ENCODE measurements at regions not wholly inside any gene's neighbourhood (a gene's known extent, or its start where the extent isn't known, plus 50 kb on each side); places are given as distances from the start of the nearest gene placed in this dataset.

DNA sequence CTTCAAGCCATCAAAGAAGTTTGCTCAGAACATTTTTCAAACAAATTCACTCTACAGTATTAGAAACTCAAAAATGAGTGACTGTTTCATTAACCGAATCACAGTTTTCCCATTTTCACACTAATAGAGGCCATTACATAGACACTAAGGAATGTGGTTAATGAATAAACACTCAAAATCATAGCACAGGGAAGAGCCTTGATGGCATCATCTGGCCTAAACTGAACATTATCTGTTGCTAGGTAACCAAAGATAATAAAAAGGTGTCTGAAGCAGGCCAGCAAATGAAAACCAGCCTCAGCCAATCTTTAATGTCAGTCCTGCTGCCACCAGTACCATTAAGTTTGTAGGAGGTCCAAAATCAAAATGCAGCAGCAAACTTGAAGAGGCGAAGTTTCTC is 492.4 kb upstream of the STEAP1 start:
- H3K9me3 ChIP-seq = no peaks in the 10 kb centered on the region
- no peaks in the 10 kb centered on the region for H3K4me1 ChIP-seq
- TF ChIP-seq EP300 (IDR thresholded peaks at IDR 0.05) (no peak), POLR2AphosphoS5 (IDR thresholded peaks at IDR 0.05) (no peak), POLR2A (IDR thresholded peaks at IDR 0.05; ENCODE audit: low read depth) (no peak)
- TF ChIP-seq, protein P1, sequence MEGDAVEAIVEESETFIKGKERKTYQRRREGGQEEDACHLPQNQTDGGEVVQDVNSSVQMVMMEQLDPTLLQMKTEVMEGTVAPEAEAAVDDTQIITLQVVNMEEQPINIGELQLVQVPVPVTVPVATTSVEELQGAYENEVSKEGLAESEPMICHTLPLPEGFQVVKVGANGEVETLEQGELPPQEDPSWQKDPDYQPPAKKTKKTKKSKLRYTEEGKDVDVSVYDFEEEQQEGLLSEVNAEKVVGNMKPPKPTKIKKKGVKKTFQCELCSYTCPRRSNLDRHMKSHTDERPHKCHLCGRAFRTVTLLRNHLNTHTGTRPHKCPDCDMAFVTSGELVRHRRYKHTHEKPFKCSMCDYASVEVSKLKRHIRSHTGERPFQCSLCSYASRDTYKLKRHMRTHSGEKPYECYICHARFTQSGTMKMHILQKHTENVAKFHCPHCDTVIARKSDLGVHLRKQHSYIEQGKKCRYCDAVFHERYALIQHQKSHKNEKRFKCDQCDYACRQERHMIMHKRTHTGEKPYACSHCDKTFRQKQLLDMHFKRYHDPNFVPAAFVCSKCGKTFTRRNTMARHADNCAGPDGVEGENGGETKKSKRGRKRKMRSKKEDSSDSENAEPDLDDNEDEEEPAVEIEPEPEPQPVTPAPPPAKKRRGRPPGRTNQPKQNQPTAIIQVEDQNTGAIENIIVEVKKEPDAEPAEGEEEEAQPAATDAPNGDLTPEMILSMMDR (IDR thresholded peaks at IDR 0.05) = no peak
- H3K36me3 ChIP-seq = no peaks in the 10 kb centered on the region
- H3K27ac ChIP-seq (replicated peaks in 1 of 4) = no peak overlapping the region
- no peak overlapping the region for H3K4me3 ChIP-seq
- H3K27me3 ChIP-seq = no peaks in the 10 kb centered on the region
- WGBS = 47% methylated on average over 2 of the region's 2 CpGs
- DNase-seq (ENCODE audit: extremely low spot score) = no peak
- intact Hi-C loops (cut with DNase I) = no loop called here

DNA sequence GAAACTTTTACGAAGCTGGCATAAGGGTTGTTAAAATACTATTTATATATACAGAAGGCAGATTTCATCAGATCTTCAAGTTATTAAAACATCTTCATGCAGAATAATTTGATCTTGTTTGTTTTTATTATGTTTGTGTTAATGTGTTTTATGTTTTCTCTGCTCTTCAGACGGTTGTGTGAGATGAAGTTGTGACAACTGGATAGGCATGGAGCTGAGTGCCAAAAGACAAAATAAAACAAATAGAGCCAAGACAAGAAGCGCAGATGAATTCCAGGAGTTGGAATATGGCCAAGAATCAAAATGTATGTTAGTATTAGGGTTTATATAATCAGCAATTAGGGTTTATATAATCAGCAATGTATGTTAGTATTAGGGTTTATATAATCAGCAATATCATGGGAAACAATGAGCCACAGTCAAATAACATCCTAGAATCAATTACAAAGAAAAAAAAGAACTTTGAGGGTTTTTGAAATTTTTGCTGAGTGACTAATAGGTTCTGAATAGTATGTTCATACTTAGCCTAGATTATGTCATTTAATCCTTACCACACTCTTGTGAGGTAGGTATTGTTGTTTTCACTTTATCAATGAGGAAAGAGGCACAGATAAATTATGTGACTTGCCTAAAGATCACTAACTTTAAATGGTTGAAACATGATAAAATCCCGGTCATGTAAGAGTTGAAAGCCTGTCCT is 488.0 kb upstream of the STEAP1 start:
- H3K9me3 ChIP-seq = no peaks in the 10 kb centered on the region
- H3K27me3 ChIP-seq = no peaks in the 10 kb centered on the region
- no peak overlapping the region for H3K4me3 ChIP-seq
- DNase-seq (ENCODE audit: extremely low spot score) = no peak
- 47% methylated on average over 4 of the region's 4 CpGs for WGBS
- TF ChIP-seq POLR2A (IDR thresholded peaks at IDR 0.05; ENCODE audit: low read depth) (no peak), POLR2AphosphoS5 (IDR thresholded peaks at IDR 0.05) (no peak), EP300 (IDR thresholded peaks at IDR 0.05) (no peak)
- TF ChIP-seq, protein P1 (IDR thresholded peaks at IDR 0.05) = no peak
- intact Hi-C loops (cut with DNase I) = no loop called here
- no peaks in the 10 kb centered on the region for H3K36me3 ChIP-seq
- no peak overlapping the region for H3K27ac ChIP-seq (replicated peaks in 1 of 4)
- no peaks in the 10 kb centered on the region for H3K4me1 ChIP-seq

DNA sequence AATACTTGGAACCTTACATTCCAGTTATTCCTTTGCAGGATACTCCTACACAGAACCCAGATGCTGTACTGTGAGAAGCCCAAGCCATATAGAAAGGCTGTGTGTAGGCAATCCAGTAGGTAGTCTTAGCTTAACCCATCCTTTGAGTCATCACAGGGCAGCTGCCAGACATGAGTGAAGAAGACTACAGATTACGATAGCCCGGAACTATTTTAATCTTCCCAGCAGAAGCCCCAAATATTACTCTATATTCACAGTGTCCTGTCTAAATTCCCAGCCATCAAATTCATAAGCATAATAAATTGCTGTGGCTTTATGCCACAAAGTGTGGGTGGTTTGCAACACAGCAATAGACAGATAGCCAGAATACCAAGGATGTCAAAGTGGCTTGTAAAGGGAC is 474.1 kb upstream of the STEAP1 start:
- 81% methylated on average over 2 of the region's 2 CpGs for WGBS
- Histone ChIP-seq H3K27me3 (no peaks in the 10 kb centered on the region), H3K9me3 (no peaks in the 10 kb centered on the region), H3K36me3 (no peaks in the 10 kb centered on the region), H3K4me1 (no peaks in the 10 kb centered on the region), H3K27ac (replicated peaks in 1 of 4) (no peak overlapping the region), H3K4me3 (no peak overlapping the region)
- intact Hi-C loops (cut with DNase I) = no loop called here
- no peak for TF ChIP-seq POLR2AphosphoS5 (IDR thresholded peaks at IDR 0.05)
- no peak for TF ChIP-seq POLR2A (IDR thresholded peaks at IDR 0.05; ENCODE audit: low read depth)
- TF ChIP-seq EP300 (IDR thresholded peaks at IDR 0.05) = no peak
- TF ChIP-seq, protein P1 (IDR thresholded peaks at IDR 0.05) = no peak
- DNase-seq (ENCODE audit: extremely low spot score) = no peak

DNA sequence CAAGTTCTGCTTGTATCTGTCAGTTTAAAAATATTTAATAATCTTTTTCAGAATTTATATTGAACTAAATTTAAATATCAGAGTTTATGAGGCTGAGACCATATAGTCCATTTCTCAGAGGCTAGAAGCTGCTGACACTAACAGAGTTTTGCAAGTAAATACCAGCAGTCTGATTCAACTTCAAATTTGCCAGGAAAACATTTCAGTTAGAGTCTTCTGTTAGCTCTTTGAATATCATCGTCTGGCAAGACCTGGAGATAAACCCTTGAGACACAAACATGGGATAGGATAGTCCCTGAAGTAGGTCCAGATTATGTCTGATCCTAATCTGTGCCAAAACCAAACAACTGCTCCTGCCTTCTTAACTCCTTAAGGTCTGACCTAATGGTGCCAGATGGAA is 472.8 kb upstream of the STEAP1 start:
- no peaks in the 10 kb centered on the region for H3K9me3 ChIP-seq
- no peak overlapping the region for H3K4me3 ChIP-seq
- TF ChIP-seq POLR2A (IDR thresholded peaks at IDR 0.05; ENCODE audit: low read depth) = no peak
- TF ChIP-seq POLR2AphosphoS5 (IDR thresholded peaks at IDR 0.05) = no peak
- TF ChIP-seq, protein P1 (IDR thresholded peaks at IDR 0.05) = no peak
- TF ChIP-seq EP300 (IDR thresholded peaks at IDR 0.05) = no peak
- no peak overlapping the region for H3K27ac ChIP-seq (replicated peaks in 1 of 4)
- no peak for DNase-seq (ENCODE audit: extremely low spot score)
- intact Hi-C loops (cut with DNase I) = no loop called here
- no peaks in the 10 kb centered on the region for H3K36me3 ChIP-seq
- no peaks in the 10 kb centered on the region for H3K27me3 ChIP-seq
- no peaks in the 10 kb centered on the region for H3K4me1 ChIP-seq
- 33% methylated on average over 1 of the region's 1 CpG for WGBS

DNA sequence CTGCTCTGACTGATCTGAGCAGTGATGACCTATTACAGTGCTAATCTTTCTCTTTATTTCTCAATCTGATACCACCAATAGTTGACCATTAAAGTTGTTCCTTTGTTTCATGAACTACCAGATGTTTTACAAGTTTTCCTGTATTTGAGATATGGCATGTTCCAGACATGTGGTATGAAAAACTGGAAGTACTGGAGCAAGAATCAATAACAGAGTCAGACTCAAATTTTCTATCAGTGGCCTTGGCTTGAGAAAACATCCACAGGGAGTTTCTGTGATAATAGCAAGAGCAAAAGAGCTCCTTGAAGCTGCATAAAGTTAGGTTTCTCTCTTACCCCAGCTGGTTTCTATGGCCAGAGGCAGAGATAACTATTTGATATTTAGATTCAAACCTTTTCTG is 469.0 kb upstream of the STEAP1 start:
- no peak for TF ChIP-seq POLR2AphosphoS5 (IDR thresholded peaks at IDR 0.05)
- TF ChIP-seq, protein P1 (IDR thresholded peaks at IDR 0.05) = no peak
- no peak for TF ChIP-seq POLR2A (IDR thresholded peaks at IDR 0.05; ENCODE audit: low read depth)
- no peak for TF ChIP-seq EP300 (IDR thresholded peaks at IDR 0.05)
- H3K4me3 ChIP-seq = no peak overlapping the region
- DNase-seq (ENCODE audit: extremely low spot score) = no peak
- no peaks in the 10 kb centered on the region for H3K4me1 ChIP-seq
- H3K36me3 ChIP-seq = no peaks in the 10 kb centered on the region
- no peaks in the 10 kb centered on the region for H3K27me3 ChIP-seq
- intact Hi-C loops (cut with DNase I) = no loop called here
- H3K9me3 ChIP-seq = no peaks in the 10 kb centered on the region
- no peak overlapping the region for H3K27ac ChIP-seq (replicated peaks in 1 of 4)

Measured in esophagus muscularis mucosa (tissue), 4 donors.